Fibroblast of pulmonary artery (primary cell): ENCODE measurements at regions not wholly inside any gene's neighbourhood (a gene's known extent, or its start where the extent isn't known, plus 50 kb on each side); places are given as distances from the start of the nearest gene placed in this dataset.

ENCODE experiments used
- DNase-seq: peaks from one replicate; pipeline ENCODE4 v3.0.0-alpha.2; 2010; ENCODE audit warnings: low read depth
- H3K4me3 ChIP-seq: replicated peaks from 2 replicates; pipeline ENCODE4 v1.5.1; 2011; ENCODE audit warnings: low read depth, mild to moderate bottlenecking, control low read depth, low read length, moderate library complexity
- TF ChIP-seq, protein P1 (sequence below): IDR thresholded peaks from 2 replicates; pipeline ENCODE4 v1.5.1; 2011; ENCODE audit warnings: mild to moderate bottlenecking, control low read depth, low read length, inconsistent platforms; ENCODE audit errors: missing control alignments

DNA sequence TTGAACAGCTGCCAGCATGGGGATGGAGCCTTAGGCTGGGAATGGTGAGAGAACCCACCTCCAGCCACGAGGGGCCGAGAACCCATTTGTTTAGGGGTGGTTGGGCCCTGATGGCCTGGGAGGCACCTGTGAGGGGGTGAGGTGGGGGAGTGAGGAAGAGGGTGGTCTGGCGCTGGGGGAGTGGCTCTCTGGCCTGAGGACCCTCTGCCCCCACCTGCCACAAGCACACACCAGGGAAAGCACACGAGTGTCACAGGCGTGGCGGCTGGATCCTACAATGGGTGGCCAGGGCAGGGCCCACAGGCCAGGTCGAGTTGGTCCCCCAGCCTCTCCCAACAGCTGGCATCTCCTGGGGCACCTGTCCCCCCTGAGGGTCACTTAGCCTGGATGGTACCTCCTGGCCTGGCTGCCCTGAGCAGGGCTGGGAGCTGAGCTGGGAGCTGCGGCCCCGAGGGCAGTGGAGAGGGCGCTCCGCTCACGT, 340.5 kb downstream of the TMEM121 start:
- TF ChIP-seq, protein P1, sequence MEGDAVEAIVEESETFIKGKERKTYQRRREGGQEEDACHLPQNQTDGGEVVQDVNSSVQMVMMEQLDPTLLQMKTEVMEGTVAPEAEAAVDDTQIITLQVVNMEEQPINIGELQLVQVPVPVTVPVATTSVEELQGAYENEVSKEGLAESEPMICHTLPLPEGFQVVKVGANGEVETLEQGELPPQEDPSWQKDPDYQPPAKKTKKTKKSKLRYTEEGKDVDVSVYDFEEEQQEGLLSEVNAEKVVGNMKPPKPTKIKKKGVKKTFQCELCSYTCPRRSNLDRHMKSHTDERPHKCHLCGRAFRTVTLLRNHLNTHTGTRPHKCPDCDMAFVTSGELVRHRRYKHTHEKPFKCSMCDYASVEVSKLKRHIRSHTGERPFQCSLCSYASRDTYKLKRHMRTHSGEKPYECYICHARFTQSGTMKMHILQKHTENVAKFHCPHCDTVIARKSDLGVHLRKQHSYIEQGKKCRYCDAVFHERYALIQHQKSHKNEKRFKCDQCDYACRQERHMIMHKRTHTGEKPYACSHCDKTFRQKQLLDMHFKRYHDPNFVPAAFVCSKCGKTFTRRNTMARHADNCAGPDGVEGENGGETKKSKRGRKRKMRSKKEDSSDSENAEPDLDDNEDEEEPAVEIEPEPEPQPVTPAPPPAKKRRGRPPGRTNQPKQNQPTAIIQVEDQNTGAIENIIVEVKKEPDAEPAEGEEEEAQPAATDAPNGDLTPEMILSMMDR, result no peak
- H3K4me3 ChIP-seq, result no peak overlapping the region

DNA sequence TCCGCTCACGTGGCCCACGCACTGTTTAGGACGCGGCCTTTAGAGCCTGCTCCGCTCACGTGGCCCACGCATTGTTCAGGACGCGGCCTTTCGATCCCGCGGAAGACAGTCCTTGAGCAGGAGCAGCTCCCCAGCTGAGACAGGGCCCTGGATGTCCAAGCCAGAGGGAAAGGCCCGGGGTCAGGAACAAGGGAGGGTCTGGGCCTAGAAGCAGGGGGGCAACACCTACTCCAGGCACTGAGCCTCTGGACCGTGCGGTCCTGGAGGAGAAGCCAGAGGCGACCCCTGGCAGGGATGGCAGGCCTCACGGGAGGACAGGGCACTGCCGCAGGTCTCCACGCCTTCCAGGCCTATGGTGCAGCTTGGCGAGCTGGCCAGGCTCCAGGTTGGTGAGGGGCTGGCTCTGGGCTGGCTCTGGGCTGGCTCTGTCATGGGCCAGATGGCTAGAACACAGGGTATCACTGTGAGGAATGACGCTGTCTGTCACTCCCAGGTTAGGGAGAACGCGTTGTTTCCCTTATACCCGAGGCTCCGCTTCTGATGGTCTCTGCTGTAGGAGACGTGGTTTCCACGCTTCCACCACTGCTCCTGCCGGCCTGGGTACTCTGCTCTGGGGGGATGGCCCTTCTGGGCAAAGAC, 341.7 kb downstream of the TMEM121 start:
- no peak overlapping the region for H3K4me3 ChIP-seq
- no peak for DNase-seq
- TF ChIP-seq, protein P1, result no peak

More for the DNA sequence above, 340.5 kb downstream of the TMEM121 start:
- DNase-seq, result no peak

DNA sequence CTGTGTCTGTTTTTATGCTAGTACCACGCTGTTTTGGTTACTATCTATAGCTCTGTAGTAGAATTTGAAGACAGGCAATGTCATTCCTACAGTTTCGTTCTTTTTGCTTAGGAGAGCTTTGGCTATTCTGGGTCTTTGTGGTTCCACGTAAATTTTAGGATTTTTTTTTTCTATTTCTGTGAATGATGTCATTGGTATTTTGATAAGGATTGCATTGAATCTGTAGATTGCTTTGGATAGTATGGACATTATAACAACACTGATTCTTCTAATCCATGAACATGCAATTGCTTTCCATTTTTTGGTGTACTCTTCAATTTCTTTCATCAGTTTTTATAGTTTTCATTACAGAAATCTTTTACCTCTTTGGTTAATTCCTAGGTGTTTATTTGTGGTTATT, 345.2 kb downstream of the TMEM121 start:
- TF ChIP-seq, protein P1, result no peak
- no peak for DNase-seq
- no peak overlapping the region for H3K4me3 ChIP-seq

DNA sequence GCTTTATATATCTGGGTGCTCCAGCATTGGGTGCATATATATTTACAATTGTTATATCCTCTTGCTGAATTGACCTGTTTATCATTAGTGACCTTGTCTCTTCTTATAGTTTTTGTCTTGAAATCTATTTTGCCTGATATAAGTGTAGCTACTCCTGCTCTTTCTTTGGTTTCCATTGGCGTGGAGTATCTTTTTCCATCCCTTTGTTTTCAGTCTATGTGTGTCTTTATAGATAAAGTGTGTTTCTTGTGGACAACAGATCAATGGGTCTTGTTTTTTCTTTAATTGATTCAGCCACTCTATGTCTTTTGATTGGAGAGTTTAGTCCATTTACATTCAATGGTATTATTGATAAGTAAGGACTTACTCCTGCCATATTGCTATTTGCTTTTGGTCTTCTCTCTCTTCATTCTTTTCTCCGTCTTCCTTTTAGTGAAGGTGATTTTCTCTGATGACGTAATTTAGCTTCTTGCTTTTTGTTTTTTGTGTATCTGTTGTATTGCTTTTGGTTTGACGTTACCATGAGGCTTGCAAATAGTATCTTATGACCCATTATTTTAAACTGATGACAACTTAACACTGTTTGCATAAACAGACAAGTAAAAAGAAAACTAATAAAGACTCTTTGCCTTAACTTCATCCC, 347.6 kb downstream of the TMEM121 start:
- no peak overlapping the region for H3K4me3 ChIP-seq
- no peak for DNase-seq
- TF ChIP-seq, protein P1, result no peak

DNA sequence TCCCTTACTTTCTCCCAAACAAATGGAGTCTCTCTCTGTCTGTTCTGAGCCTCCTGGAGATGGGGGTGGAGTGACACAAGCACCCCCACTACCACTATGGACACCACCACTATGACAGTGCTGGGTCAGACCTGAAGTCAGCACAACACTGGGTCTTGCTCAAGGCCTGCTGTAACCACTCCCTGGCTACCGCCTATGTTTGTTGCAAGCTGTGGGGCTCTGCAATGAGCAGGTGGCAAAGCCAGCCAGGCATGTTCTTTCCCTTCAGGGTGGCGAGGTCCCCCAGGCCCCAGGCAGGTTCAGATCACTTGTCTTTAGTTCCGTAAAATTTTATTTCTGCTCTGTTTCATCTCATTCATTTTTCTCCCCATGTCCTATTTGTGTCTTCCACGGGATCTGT, 349.8 kb downstream of the TMEM121 start:
- TF ChIP-seq, protein P1, result no peak
- H3K4me3 ChIP-seq, result no peak overlapping the region
- DNase-seq, result no peak

DNA sequence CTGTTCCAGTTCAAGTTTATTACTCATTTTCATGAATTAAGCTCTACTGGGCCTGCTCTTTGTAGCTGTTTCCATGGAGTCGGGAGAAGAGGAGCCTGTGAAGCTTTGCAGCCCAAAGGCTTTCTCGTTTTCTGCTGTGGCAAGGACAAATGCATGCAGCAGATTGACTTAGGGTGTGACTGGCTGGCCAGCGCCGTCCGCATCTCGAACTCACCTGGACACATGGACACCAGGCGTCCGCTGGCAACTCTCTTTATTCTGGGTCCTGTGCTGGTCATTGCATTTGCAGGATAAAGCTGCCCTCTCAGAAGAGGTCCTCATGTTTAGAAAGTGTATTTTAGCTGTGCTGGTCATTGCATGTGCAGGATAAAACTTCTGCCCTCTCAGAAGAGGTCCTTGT, 350.4 kb downstream of the TMEM121 start:
- TF ChIP-seq, protein P1, result no peak
- H3K4me3 ChIP-seq, result no peak overlapping the region
- no peak for DNase-seq
